H1 (cell line): ENCODE measurements at regions not wholly inside any gene's neighbourhood (a gene's known extent, or its start where the extent isn't known, plus 50 kb on each side); places are given as distances from the start of the nearest gene placed in this dataset.

Experiments used
- CTCF ChIP-seq, 3 experiments: IDR thresholded peaks; 1 replicate in 2 of 3; 2 replicates in 1 of 3; pipeline versions ENCODE4 v1.5.1 to v1.6.1; 2011; ENCODE audit warnings: low read length in 3 of 3, mild to moderate bottlenecking in 3 of 3, inconsistent platforms in 2 of 3, low read depth in 1 of 3, moderate library complexity in 1 of 3; ENCODE audit not compliant: insufficient read depth in 1 of 3; ENCODE audit errors: control extremely low read depth in 1 of 3
- EGR1 ChIP-seq: IDR thresholded peaks from 2 replicates; pipeline ENCODE4 v1.6.1; 2011; ENCODE audit warnings: low read depth, low read length, borderline replicate concordance
- EZH2 ChIP-seq: fragments of 200-600 bp; sonication (generic); IDR thresholded peaks from 2 replicates; pipeline ENCODE4 v1.7.1; 2012; ENCODE audit warnings: low read depth, mild to moderate bottlenecking, moderate library complexity, low read length, inconsistent platforms; ENCODE audit not compliant: severe bottlenecking
- FOSL1 ChIP-seq: IDR thresholded peaks from 2 replicates; pipeline ENCODE4 v1.6.1; 2011; ENCODE audit warnings: mild to moderate bottlenecking, low read depth, low read length, moderate library complexity; ENCODE audit not compliant: insufficient read depth
- KDM1A ChIP-seq: fragments of 200-600, 300-600 bp; sonication (generic); IDR thresholded peaks from 2 replicates; pipeline ENCODE4 v1.7.1; 2016; ENCODE audit warnings: mild to moderate bottlenecking, low read length, borderline replicate concordance
- MAX ChIP-seq: IDR thresholded peaks from 2 replicates; pipeline ENCODE4 v1.6.1; 2012; ENCODE audit warnings: inconsistent platforms
- POLR2AphosphoS5 ChIP-seq: IDR thresholded peaks from 2 replicates; pipeline ENCODE4 v1.6.1; 2011; ENCODE audit warnings: low read depth, low read length
- SRF ChIP-seq: IDR thresholded peaks from 2 replicates; pipeline ENCODE4 v1.6.1; 2011; ENCODE audit warnings: mild to moderate bottlenecking, low read depth, low read length, moderate library complexity
- TAF1 ChIP-seq: IDR thresholded peaks from 2 replicates; pipeline ENCODE4 v1.6.1; 2011; ENCODE audit warnings: mild to moderate bottlenecking, low read depth, low read length

DNA sequence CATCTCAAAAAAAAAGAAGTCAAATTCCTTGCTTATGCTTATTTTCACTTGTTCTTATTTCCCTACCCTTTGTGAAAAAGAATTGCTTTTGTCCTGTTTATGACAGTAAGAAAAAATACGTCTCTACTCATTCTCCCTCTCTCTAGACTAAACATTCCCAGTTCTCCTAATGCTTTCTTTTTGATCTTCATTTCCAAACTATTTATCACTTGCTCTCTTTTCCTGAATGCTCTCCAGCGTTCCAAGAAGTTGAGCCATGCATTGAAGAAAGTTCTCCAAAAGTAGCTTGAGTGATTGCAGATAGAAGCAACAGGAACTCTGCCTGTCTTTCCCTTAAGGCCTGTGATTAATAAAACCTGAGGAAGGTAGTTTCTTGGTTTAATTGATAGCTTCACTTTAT is 53.1 kb upstream of the TMEM170B start:
- TF ChIP-seq CTCF (IDR thresholded peaks at IDR 0.05; ENCODE audit: control extremely low read depth in 1 of 3, insufficient read depth in 1 of 3, low read depth in 1 of 3, low read length in 3 of 3) (no peak), FOSL1 (no peak), POLR2AphosphoS5 (no peak), MAX (no peak), EZH2 (no peak), EGR1 (no peak), KDM1A (no peak), SRF (no peak), TAF1 (no peak)
